Caki2 (cell line): ENCODE measurements at regions not wholly inside any gene's neighbourhood (a gene's known extent, or its start where the extent isn't known, plus 50 kb on each side); places are given as distances from the start of the nearest gene placed in this dataset.
"Not testable (repeated sequence)": the region's sequence is repeated elsewhere in the genome, so short reads cannot be mapped to it uniquely, and the experiment has no call there.

Source experiments
- DNase-seq: peaks from one replicate; pipeline ENCODE4 v3.0.0-alpha.2; 2015; ENCODE audit warnings: low read depth
- in situ Hi-C: cut with HindIII; loops from 2 replicates; pipeline ENCODE4 v1.10.0; 2016; ENCODE audit warnings: low sequenced_read_pairs, low pct_unique_long_range_greater_than_20kb, mixed read lengths

GRCh38 chr5:63439537-63439936 is 522.7 kb downstream of the HTR1A start:
- in situ Hi-C loops: no loop called here
- no peak for DNase-seq

GRCh38 chr5:63409737-63410136 is 552.5 kb downstream of the HTR1A start:
- in situ Hi-C loops: no loop called here
- no peak for DNase-seq

GRCh38 chr5:63408984-63409383 is 553.3 kb downstream of the HTR1A start:
- in situ Hi-C loops: no loop called here
- no peak for DNase-seq

- DNase-seq: peak; percentile 13
- in situ Hi-C loops: no loop called here
Observed at GRCh38 chr5:63401436-63402046, 560.7 kb downstream of the HTR1A start.

GRCh38 chr5:63400079-63400478 is 562.2 kb downstream of the HTR1A start:
- DNase-seq: no peak
- in situ Hi-C loops: no loop called here

- peak; percentile 44 for DNase-seq
- in situ Hi-C loops: no loop called here
Observed at GRCh38 chr5:63398346-63398745, 563.9 kb downstream of the HTR1A start.

GRCh38 chr5:63388188-63388587 is 574.1 kb downstream of the HTR1A start:
- DNase-seq, in situ Hi-C loops: not testable (repeated sequence)

- in situ Hi-C loops: no loop called here
- no peak for DNase-seq
Observed at GRCh38 chr5:63375851-63376250, 586.4 kb downstream of the HTR1A start.

GRCh38 chr5:63374085-63374484 is 588.2 kb downstream of the HTR1A start:
- DNase-seq: no peak
- in situ Hi-C loops: no loop called here

- in situ Hi-C loops: no loop called here
Observed at GRCh38 chr5:63351164-63351563, 611.1 kb downstream of the HTR1A start.

GRCh38 chr5:63346451-63346850 is 615.8 kb downstream of the HTR1A start:
- no peak for DNase-seq

More at GRCh38 chr5:63351164-63351563, 611.1 kb downstream of the HTR1A start:
- no peak for DNase-seq

GRCh38 chr5:63341442-63341841 is 620.8 kb downstream of the HTR1A start:
- in situ Hi-C loops: no loop called here
- no peak for DNase-seq

More at GRCh38 chr5:63346451-63346850, 615.8 kb downstream of the HTR1A start:
- in situ Hi-C loops: no loop called here

GRCh38 chr5:63323926-63324325 is 638.3 kb downstream of the HTR1A start:
- DNase-seq: no peak
- in situ Hi-C loops: no loop called here

- no peak for DNase-seq
- in situ Hi-C loops: no loop called here
Observed at GRCh38 chr5:63314551-63314950, 647.7 kb downstream of the HTR1A start.

- no peak for DNase-seq
- in situ Hi-C loops: no loop called here
Observed at GRCh38 chr5:63310644-63311043, 651.6 kb downstream of the HTR1A start.

- in situ Hi-C loops: no loop called here
- DNase-seq: no peak
Observed at GRCh38 chr5:63306909-63307308, 655.3 kb downstream of the HTR1A start.

GRCh38 chr5:63293317-63293716 is 668.9 kb downstream of the HTR1A start:
- no peak for DNase-seq
- in situ Hi-C loops: no loop called here

GRCh38 chr5:63286724-63287123 is 675.5 kb downstream of the HTR1A start:
- in situ Hi-C loops: no loop called here
- DNase-seq: no peak

- in situ Hi-C loops: no loop called here
- DNase-seq: no peak
Observed at GRCh38 chr5:63263411-63263810, 684.8 kb downstream of the LRRC70 start.

- DNase-seq: peak; percentile 38
- in situ Hi-C loops: no loop called here
Observed at GRCh38 chr5:63262185-63262981, 683.8 kb downstream of the LRRC70 start.
